ENCODE measurements at regions not wholly inside any gene's neighbourhood (a gene's known extent, or its start where the extent isn't known, plus 50 kb on each side); places are given as distances from the start of the nearest gene placed in this dataset.
"Not testable (repeated sequence)": the region's sequence is repeated elsewhere in the genome, so short reads cannot be mapped to it uniquely, and the experiment has no call there.

DNA sequence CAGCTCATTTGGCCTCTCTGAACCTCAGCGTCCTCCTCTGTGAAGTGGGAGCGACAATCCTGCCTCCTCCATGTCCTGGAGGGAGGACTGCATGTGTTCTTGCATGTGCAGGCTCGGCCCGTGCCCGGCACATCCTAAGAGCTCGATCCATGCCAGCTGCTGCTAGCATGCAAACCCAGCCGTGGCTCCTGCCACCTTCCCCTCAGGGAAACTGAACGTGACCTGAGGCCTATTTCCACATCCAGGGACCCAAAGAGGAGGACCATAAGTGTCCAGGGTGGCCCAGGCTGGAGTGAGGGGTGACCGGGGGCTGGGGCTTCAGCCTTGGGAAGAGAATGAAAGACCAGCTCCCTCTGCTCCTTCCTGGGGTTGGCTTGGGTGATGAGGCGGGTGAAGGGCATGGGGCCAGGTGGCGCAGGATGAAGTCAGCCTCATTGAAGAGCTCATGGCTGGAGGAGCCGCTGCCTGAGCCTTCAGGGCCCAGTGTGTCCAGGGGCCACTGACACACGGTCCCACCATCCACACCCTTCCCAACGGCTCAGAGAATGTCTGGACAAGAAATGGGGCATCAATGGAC, 115.7 kb upstream of the AKAP13 start:
- 64 to 90% methylated on average over 4 to 8 of the region's 14 CpGs for WGBS, 2 donors
- H3K4me3 ChIP-seq; H3K4me1 ChIP-seq; H3K27ac ChIP-seq; ATAC-seq (ENCODE audit: low FRiP score in 2 of 2); H3K27me3 ChIP-seq; H3K36me3 ChIP-seq; H3K9me3 ChIP-seq: not testable (repeated sequence)
- peak in 1 of 2 donors; percentile 41 for DNase-seq

DNA sequence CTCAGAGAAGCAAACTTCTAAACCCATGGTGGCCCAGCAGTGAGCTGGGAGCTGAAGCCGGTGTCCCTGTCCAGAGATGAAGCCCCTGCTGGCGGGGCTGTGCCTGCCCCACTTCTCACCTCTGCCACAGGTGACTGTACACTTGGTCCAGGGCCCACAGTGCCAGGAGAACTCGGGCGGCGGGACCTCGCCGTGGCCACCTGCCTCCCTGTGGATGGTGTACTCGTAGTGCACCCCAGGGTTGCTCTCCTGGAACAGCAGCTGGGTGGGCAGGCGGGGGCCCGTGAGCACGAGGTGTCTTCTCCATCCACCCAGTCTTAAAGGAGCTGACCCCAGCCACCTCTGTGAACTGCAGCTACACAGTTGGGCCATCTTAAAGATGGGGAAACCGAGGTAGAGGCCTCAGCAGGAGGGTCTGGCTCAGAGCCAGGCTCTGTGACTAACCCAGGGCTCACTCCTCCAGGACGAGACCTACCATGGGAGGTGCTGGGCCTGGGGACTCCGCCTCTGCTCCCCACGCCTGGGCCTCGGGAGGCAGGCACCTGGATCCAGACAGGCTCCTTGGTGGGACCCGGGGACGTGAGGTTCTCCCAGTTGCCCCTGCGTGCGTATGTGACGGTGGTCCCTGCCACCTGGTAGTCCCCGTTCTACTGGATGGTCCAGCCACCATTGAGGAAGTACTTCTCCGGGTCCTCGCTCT, 113.1 kb upstream of the AKAP13 start:
- not testable (repeated sequence) for H3K27me3 ChIP-seq, H3K4me1 ChIP-seq, H3K27ac ChIP-seq, H3K4me3 ChIP-seq, H3K9me3 ChIP-seq, H3K36me3 ChIP-seq
- no CpG with 5 or more reads among the region's 24 CpGs for whole genome bisulfite sequencing, 2 donors
- ATAC-seq (ENCODE audit: low FRiP score in 2 of 2): peak in 1 of 2 donors; percentile 12
- peak in 1 of 2 donors; percentile 56 for DNase-seq

DNA sequence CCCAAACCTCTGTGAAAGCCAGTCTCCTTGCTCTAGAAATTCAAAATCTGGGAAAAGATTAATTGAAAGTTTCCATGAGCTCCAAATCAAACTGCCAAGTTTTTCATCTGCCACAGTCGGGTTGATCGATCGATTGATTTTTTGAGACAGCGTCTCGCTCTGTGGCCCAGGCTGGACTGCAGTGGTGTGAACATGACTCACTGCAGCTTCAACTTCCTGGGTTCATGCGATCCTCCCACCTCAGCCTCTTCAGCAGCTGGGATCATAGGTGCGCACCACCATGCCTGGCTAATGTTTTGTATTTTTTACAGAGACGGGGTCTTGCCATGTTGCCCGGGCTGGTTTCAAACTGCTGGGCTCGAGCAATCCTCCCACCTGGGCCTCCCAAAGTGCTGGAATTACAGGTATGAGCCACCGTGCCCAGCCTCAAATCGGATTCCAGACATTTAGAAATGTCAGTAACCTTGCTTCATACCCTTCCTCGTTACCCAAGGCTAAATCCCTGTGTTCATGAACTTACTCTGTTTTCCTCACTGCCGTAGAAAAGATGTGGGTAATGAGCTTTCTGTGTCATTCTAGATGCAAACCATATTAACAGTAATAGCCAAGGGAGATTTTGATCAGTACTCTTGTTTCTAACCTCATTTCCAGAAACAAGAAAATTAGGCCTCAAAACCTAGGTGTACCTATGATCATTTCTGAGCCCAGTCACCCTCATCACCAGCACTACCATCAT, 105.9 kb upstream of the AKAP13 start:
- no peak for DNase-seq
- Histone ChIP-seq H3K27me3 (no peaks in the 10 kb centered on the region), H3K4me3 (no peak overlapping the region), H3K27ac (no peak overlapping the region), H3K9me3 (no peaks in the 10 kb centered on the region), H3K36me3 (no peaks in the 10 kb centered on the region), H3K4me1 (peaks cover 0 to 3% (median 0%) of the 10 kb centered on the region in 4 donors)
- ATAC-seq (ENCODE audit: low FRiP score in 2 of 2): no peak
- 87 to 94% methylated on average over 14 of the region's 14 CpGs for WGBS, 2 donors
- no peak for TF ChIP-seq EP300 (IDR thresholded peaks at IDR 0.05)
- TF ChIP-seq POLR2A (IDR thresholded peaks at IDR 0.05): no peak
- TF ChIP-seq POLR2AphosphoS5 (IDR thresholded peaks at IDR 0.05): no peak
- TF ChIP-seq CTCF (IDR thresholded peaks at IDR 0.05): no peak

GRCh38 chr15:85276508-85276907, 103.9 kb upstream of the AKAP13 start:
- Histone ChIP-seq H3K4me3 (no peak overlapping the region), H3K4me1 (peaks cover 0 to 3% (median 0%) of the 10 kb centered on the region in 4 donors), H3K9me3 (no peaks in the 10 kb centered on the region), H3K27me3 (no peaks in the 10 kb centered on the region), H3K27ac (no peak overlapping the region), H3K36me3 (no peaks in the 10 kb centered on the region)
- TF ChIP-seq CTCF (IDR thresholded peaks at IDR 0.05) (no peak), POLR2A (IDR thresholded peaks at IDR 0.05) (no peak), POLR2AphosphoS5 (IDR thresholded peaks at IDR 0.05) (no peak), EP300 (IDR thresholded peaks at IDR 0.05) (no peak)
- WGBS, 2 donors: 73 to 80% methylated on average over 4 of the region's 4 CpGs
- DNase-seq (no peak), ATAC-seq (ENCODE audit: low FRiP score in 2 of 2) (no peak)

- ATAC-seq (ENCODE audit: low FRiP score in 2 of 2) (no peak), DNase-seq (no peak)
- H3K27me3 ChIP-seq: no peaks in the 10 kb centered on the region
- H3K36me3 ChIP-seq: no peaks in the 10 kb centered on the region
- H3K4me3 ChIP-seq: no peak overlapping the region
- WGBS, 2 donors: 86 to 89% methylated on average over 8 of the region's 8 CpGs
- H3K4me1 ChIP-seq: peaks cover 0 to 3% (median 0%) of the 10 kb centered on the region in 4 donors
- TF ChIP-seq EP300 (IDR thresholded peaks at IDR 0.05): no peak
- TF ChIP-seq POLR2AphosphoS5 (IDR thresholded peaks at IDR 0.05): no peak
- TF ChIP-seq POLR2A (IDR thresholded peaks at IDR 0.05): no peak
- TF ChIP-seq CTCF (IDR thresholded peaks at IDR 0.05): no peak
- no peaks in the 10 kb centered on the region for H3K9me3 ChIP-seq
- H3K27ac ChIP-seq: no peak overlapping the region
These were observed 103.5 kb upstream of the AKAP13 start for GRCh38 chr15:85276921-85277320.

Measured in upper lobe of left lung (tissue), 6 donors.